Hematopoietic multipotent progenitor cell treated with erythropoietin and hydrocortisone succinate and interleukin-3 and kit ligand, for 6 days (in vitro differentiated cells): ENCODE measurements at regions not wholly inside any gene's neighbourhood (a gene's known extent, or its start where the extent isn't known, plus 50 kb on each side); places are given as distances from the start of the nearest gene placed in this dataset.
A peak's percentile ranks its signal among the peaks of the same experiment; 100 is the strongest.
"Not testable (repeated sequence)": the region's sequence is repeated elsewhere in the genome, so short reads cannot be mapped to it uniquely, and the experiment has no call there.

Experiments
- DNase-seq: peaks from one replicate; pipeline ENCODE4 v3.0.0-alpha.2; 2015

- DNase-seq, result no peak
Observed at GRCh38 chr6:78597966-78598365, 269.4 kb upstream of the IRAK1BP1 start.

GRCh38 chr6:78598966-78599365 is 268.4 kb upstream of the IRAK1BP1 start:
- DNase-seq, result no peak

GRCh38 chr6:78599526-78599925 is 267.8 kb upstream of the IRAK1BP1 start:
- DNase-seq, result no peak

- DNase-seq, result no peak
Observed at GRCh38 chr6:78605909-78606446, 261.4 kb upstream of the IRAK1BP1 start.

DNA sequence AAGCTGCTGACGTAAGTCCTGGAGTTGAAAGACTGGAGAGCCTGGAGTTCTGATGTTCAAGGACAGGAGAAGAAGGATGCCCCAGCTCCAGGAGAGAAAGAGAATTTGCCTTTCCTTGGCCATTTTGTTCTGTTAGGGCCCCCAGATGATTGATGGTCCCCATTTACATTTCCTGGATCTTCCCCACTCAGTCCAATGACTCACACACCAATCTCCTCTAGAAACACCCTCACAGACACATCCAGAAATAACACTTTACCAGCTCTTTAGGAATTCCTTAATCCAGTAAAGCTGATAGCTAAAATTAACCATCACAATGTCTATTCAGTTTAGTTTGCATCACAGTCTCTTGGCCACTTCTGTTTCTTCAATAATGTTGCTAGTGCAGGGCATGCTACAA is 260.2 kb upstream of the IRAK1BP1 start:
- DNase-seq, result no peak

DNA sequence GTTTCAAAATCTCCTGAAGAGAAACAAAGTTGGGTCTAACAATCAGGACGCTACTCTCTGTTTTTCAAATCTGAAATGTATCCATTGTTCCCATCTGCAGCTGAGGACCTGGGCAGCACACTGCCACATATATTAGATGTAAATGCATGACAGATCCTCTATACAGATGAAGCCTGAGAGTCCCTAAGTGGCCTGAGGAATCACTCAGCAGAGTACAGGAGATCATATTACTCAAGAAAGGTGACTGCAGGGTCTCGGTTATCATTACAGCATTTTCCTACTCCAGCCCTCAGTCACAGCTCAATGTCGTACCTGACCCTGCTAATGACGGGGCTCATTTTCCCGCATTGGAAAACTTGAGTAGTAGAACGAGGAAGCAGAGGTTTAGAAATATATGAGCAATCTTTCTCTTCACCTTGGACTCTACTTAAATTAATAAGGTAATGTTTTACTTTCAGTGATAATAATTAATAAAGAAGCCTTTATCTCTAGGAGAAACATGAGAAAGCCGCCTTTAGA is 256.2 kb upstream of the IRAK1BP1 start:
- no peak for DNase-seq

DNA sequence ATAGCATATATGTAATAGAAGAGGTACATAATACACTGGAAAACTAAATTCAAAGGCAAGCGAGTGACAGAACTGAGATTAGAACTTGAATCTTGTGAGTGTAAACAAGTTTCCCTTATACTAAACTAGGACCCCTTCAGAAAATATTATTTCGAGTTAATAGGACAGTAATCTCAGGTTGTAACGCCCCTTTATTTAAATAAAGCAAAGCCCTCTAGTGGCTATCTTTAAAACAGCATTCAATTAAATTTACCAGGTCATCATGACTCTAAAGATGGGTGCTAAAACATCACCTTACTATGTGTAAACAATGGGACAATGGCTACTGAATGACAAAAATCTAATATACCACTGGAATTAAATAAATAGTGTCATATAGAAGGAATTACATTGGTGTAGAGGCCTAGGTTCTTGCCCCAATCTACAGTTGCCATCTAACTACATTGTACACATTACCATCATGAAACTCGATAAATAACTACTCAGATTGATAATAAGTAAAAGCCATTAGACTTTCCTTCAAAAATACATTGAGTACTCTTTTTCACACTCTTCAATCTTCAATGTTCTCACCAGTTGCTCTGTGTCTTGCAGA is 255.4 kb upstream of the IRAK1BP1 start:
- DNase-seq, result peak; percentile 53

DNA sequence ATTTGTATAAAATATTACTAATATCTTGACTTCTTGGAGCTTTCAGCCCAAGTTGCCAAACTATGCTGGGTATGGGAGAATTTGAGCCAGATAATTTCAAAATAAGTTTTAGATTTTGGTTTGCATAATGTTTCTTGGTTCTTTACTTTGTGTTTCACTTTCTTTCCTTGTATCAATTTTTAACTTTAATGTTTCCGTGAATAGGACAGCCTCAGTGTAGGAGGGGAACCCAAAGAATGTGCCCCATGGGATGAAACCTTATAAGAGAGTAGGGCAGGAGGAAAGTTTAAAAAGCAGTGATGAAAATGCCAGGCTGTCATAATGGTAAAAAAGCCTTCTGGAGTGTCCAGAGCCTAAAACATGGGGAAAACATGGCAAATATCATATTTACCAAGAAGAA is 252.4 kb upstream of the IRAK1BP1 start:
- no peak for DNase-seq

DNA sequence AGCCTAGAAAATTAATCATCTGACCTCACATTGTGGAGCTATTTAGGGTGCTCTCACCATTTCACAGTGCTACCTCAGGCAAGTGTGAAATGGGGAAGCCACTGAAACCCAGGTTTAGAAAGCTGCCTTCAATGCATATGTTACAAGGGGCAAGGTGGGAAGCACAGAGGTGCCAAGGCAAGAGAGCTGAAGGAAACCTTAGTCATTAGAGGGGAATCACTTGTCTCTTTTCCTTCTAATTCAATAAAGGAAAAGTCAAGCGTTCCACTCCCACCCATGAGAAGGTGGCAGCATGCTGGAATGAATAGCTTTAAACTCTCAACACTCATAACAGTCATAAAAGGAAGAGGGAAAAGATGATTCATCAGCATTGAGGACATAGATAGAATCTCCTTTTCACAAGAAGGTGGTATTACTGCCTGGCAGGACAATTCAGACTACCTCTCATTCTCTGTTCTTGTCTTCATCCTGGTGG is 251.9 kb upstream of the IRAK1BP1 start:
- DNase-seq, result no peak

DNA sequence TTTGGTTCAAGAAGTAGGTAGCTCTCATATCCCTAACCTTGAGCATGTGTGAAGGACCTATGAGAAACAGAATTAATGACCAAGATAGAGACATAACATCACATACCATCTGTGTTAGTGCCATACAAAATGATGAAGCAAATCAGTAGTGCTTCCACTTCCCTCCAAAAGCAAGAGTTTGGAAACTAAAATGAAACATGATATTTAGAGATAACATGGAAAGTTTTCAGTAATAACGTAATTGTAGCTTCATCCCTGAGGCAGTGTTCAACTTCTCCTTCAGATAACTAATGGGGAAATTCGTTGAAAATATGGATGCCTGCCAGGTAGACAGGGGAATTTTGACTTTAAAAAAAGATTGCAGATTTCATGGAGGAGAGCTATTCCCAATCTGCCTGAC is 248.4 kb upstream of the IRAK1BP1 start:
- DNase-seq, result no peak

GRCh38 chr6:78623554-78623953 is 243.8 kb upstream of the IRAK1BP1 start:
- no peak for DNase-seq

DNA sequence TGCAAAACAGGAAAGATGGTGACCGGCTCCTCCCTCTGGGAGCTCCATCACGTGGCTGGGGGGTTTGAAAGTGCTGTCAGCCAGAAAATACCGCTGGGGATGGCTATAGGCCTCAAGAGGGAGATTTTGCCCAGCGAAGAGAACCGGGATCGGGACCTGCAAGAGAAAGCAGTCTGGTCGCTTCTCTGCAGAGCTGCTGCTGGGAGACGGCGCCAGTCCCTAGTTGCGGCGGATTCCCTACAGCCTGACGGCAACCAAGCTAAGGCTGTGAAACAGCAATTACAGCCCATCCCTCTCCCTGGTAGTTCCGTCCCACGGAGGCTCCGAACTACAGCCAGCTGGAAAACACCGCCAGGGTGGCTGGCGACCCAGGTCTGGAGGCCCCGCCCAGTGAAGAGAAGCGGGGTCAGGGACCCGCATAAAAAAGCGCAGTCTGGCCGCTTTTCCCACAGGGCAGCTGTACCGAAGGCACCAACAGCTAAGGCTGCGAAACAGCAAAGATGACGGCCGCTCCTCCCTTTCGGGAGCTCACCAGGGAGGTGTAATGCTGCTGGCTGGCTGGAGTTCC is 238.1 kb upstream of the IRAK1BP1 start:
- DNase-seq, result no peak

- DNase-seq, result no peak
Observed at GRCh38 chr6:78629836-78630235, 237.5 kb upstream of the IRAK1BP1 start.

GRCh38 chr6:78631976-78632375 is 235.4 kb upstream of the IRAK1BP1 start:
- DNase-seq, result no peak

- no peak for DNase-seq
Observed at GRCh38 chr6:78639111-78640110, 227.9 kb upstream of the IRAK1BP1 start.

GRCh38 chr6:78643976-78644375 is 223.4 kb upstream of the IRAK1BP1 start:
- not testable (repeated sequence) for DNase-seq

DNA sequence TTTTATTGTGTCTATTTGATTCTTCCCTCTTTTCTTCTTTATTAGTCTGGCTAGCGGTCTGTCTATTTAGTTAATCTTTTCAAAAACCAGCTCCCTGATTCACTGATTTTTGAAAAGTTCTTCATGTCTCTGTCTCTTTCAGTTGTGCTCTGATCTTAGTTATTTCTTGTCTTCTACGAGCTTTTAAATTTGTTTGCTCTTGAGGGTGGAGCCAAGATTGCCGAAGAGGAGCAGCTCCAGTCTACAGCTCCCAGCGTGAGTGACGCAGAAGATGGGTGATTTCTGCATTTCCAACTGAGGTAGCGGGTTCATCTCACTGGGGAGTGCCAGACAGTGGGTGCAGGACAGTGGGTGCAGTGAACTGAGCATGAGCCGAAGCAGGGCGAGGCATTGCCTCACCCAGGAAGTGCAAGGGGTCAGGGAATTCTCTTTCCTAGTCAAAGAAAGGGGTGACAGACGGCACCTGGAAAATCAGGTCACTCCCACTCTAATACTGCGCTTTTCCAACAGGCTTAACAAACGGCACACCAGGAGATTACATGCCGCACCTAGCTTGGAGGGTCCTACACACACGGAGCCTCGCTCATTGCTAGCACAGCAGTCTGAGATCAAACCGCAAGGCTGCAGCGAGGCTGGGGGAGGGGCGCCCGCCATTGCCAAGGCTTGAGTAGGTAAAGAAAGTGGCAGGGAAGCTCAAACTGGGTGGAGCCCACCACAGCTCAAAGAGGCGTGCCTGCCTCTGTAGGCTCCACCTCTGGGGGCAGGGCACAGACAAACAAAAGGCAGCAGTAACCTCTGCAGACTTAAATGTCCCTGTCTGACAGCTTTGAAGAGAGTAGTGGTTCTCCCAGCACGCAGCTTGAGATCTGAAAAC is 220.6 kb upstream of the IRAK1BP1 start:
- DNase-seq, result not testable (repeated sequence)

GRCh38 chr6:78665819-78666218 is 201.5 kb upstream of the IRAK1BP1 start:
- not testable (repeated sequence) for DNase-seq

DNA sequence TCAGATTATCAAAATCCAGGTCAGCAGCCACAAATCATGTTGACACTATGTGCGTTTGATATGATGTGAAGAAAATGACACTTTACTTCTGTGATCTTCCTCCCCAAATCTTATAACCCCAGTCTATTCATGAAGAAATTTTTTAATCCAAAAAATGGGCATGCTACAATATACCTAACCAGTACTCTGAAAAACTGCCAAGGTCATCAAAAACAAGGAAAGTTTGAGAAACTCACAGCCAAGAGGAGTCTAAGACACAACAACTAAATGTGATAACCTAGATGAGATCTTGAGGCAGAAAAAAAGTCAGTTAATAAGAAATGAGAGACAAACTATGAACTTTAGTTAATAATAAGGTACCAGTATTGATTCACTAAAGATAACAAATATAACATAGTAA is 200.6 kb upstream of the IRAK1BP1 start:
- no peak for DNase-seq

- no peak for DNase-seq
Observed at GRCh38 chr6:78670156-78670555, 197.2 kb upstream of the IRAK1BP1 start.

GRCh38 chr6:78670802-78671201 is 196.5 kb upstream of the IRAK1BP1 start:
- no peak for DNase-seq
